ENCODE measurements at regions not wholly inside any gene's neighbourhood (a gene's known extent, or its start where the extent isn't known, plus 50 kb on each side); places are given as distances from the start of the nearest gene placed in this dataset.

GRCh38 chr22:48263791-48264351 is 1501.4 kb downstream of the TBC1D22A start:
- no peak for TF ChIP-seq POLR2AphosphoS5 (IDR thresholded peaks at IDR 0.05; ENCODE audit: low read depth)
- TF ChIP-seq CTCF (conservative IDR thresholded peaks at IDR 0.05; ENCODE audit: low read depth in 2 of 2), result no peak

Measured in GM23338 (cell line).